ENCODE measurements at regions not wholly inside any gene's neighbourhood (a gene's known extent, or its start where the extent isn't known, plus 50 kb on each side); places are given as distances from the start of the nearest gene placed in this dataset.
"Not testable (repeated sequence)": the region's sequence is repeated elsewhere in the genome, so short reads cannot be mapped to it uniquely, and the experiment has no call there.

GRCh38 chr21:18716578-18717138 lies 313.1 kb upstream of the TMPRSS15 start:
- no peak for DNase-seq (ENCODE audit: low read depth)
- H3K4me3 ChIP-seq (ENCODE audit: control insufficient read depth, low read depth, low read length): no peak overlapping the region
- no peak for TF ChIP-seq CTCF (IDR thresholded peaks at IDR 0.05; ENCODE audit: control insufficient read depth, insufficient read depth, low read depth, low read length, missing control alignments)

- no peak overlapping the region for H3K4me3 ChIP-seq (ENCODE audit: control insufficient read depth, low read depth, low read length)
- no peak for DNase-seq (ENCODE audit: low read depth)
- no peak for TF ChIP-seq CTCF (IDR thresholded peaks at IDR 0.05; ENCODE audit: control insufficient read depth, insufficient read depth, low read depth, low read length, missing control alignments)
These were observed 318.6 kb upstream of the TMPRSS15 start for GRCh38 chr21:18722193-18722592.

GRCh38 chr21:18723171-18723570 lies 319.6 kb upstream of the TMPRSS15 start:
- DNase-seq (ENCODE audit: low read depth): no peak
- no peak overlapping the region for H3K4me3 ChIP-seq (ENCODE audit: control insufficient read depth, low read depth, low read length)
- no peak for TF ChIP-seq CTCF (IDR thresholded peaks at IDR 0.05; ENCODE audit: control insufficient read depth, insufficient read depth, low read depth, low read length, missing control alignments)

DNA sequence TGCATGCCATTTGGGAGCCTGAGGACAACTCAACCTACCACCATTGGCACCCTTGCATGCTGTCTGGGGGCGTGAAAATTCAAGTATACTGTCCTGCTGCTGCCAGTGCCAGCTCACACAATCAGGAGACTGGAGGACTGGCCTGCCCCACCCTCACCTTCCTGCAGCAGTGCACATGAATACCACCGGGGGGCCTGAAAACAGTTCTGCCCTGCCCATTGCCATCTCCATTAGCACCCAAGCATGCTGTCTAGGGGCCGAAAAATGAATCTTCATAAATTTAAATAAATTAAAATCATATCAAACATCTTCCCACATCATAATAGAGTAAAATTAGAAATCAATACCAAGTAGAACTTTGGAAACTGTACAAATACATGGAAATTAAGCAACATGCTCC lies 322.1 kb upstream of the TMPRSS15 start:
- TF ChIP-seq CTCF (IDR thresholded peaks at IDR 0.05; ENCODE audit: control insufficient read depth, insufficient read depth, low read depth, low read length, missing control alignments): no peak
- H3K4me3 ChIP-seq (ENCODE audit: control insufficient read depth, low read depth, low read length): no peak overlapping the region
- no peak for DNase-seq (ENCODE audit: low read depth)

DNA sequence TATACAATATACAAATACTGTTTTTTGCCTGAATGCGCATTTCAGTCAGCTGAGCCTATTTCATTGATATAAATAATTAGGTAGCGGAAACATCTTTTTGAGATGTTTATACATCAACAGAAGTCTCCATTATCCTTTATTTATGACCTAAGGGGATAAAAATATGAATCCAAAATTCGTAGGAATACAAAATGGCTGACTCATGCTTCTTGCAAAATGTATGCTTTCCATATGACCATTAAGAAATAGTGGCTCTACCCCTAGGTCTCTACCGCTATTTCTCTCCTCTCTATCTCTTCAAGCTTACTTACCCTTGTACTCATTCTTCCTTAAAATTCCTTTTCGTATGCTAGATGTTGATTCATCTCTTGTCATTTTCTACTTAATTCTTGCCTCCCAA lies 338.4 kb upstream of the TMPRSS15 start:
- no peak for TF ChIP-seq CTCF (IDR thresholded peaks at IDR 0.05; ENCODE audit: control insufficient read depth, insufficient read depth, low read depth, low read length, missing control alignments)
- no peak overlapping the region for H3K4me3 ChIP-seq (ENCODE audit: control insufficient read depth, low read depth, low read length)
- no peak for DNase-seq (ENCODE audit: low read depth)

- DNase-seq (ENCODE audit: low read depth): no peak
- H3K4me3 ChIP-seq (ENCODE audit: control insufficient read depth, low read depth, low read length): no peak overlapping the region
- no peak for TF ChIP-seq CTCF (IDR thresholded peaks at IDR 0.05; ENCODE audit: control insufficient read depth, insufficient read depth, low read depth, low read length, missing control alignments)
These were observed 339.9 kb upstream of the TMPRSS15 start for GRCh38 chr21:18743531-18743930.

DNA sequence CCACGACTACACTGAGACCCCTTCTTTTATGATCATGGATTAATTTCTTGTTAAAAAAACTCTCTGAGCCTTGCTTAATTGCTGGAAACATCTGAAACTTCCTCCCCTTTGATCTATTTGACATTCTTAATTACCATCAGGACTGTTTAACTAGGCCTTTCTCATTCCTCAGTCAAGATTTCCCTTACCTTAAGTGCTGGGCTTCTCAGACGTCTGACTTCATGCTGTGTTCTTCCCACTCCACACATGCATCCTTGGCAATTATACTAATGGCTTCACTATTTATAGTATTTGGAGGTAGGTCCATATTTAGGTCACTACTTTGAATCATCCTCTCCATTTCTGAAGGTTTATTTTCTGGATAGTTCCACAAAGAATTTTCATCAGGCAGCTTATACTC lies 341.3 kb upstream of the TMPRSS15 start:
- no peak overlapping the region for H3K4me3 ChIP-seq (ENCODE audit: control insufficient read depth, low read depth, low read length)
- TF ChIP-seq CTCF (IDR thresholded peaks at IDR 0.05; ENCODE audit: control insufficient read depth, insufficient read depth, low read depth, low read length, missing control alignments): no peak
- DNase-seq (ENCODE audit: low read depth): no peak

GRCh38 chr21:18752894-18753293 lies 349.3 kb upstream of the TMPRSS15 start:
- not testable (repeated sequence) for H3K4me3 ChIP-seq (ENCODE audit: control insufficient read depth, low read depth, low read length); DNase-seq (ENCODE audit: low read depth)

GRCh38 chr21:18756272-18756671 lies 352.7 kb upstream of the TMPRSS15 start:
- DNase-seq (ENCODE audit: low read depth); H3K4me3 ChIP-seq (ENCODE audit: control insufficient read depth, low read depth, low read length): not testable (repeated sequence)
